GM21381 (cell line): ENCODE measurements at regions not wholly inside any gene's neighbourhood (a gene's known extent, or its start where the extent isn't known, plus 50 kb on each side); places are given as distances from the start of the nearest gene placed in this dataset.
"Not testable (repeated sequence)": the region's sequence is repeated elsewhere in the genome, so short reads cannot be mapped to it uniquely, and the experiment has no call there.

ENCODE experiments used
- ATAC-seq: cut with Tn5 transposase; IDR thresholded peaks from one replicate; pipeline ENCODE4 v1.9.1; 2021; ENCODE audit warnings: mild to moderate bottlenecking, moderate library complexity; ENCODE audit not compliant: unreplicated experiment

GRCh38 chr7:79513261-79513660, 59.8 kb upstream of the MAGI2 start:
- no peak for ATAC-seq

GRCh38 chr7:79512261-79512660, 58.8 kb upstream of the MAGI2 start:
- no peak for ATAC-seq

GRCh38 chr7:79511056-79511455, 57.6 kb upstream of the MAGI2 start:
- not testable (repeated sequence) for ATAC-seq

GRCh38 chr7:79507131-79507530, 53.7 kb upstream of the MAGI2 start:
- no peak for ATAC-seq

- no peak for ATAC-seq
Measured at GRCh38 chr7:79506481-79506880, 53.0 kb upstream of the MAGI2 start.

- no peak for ATAC-seq
Measured at GRCh38 chr7:79504607-79505389, 51.3 kb upstream of the MAGI2 start.
